HG02763 (cell line): ENCODE measurements at regions not wholly inside any gene's neighbourhood (a gene's known extent, or its start where the extent isn't known, plus 50 kb on each side); places are given as distances from the start of the nearest gene placed in this dataset.
"Not testable (repeated sequence)": the region's sequence is repeated elsewhere in the genome, so short reads cannot be mapped to it uniquely, and the experiment has no call there.

Experiments
- ATAC-seq: cut with Tn5 transposase; IDR thresholded peaks from one replicate; pipeline ENCODE4 v1.9.1; 2021; ENCODE audit warnings: mild to moderate bottlenecking, moderate library complexity; ENCODE audit not compliant: unreplicated experiment

- ATAC-seq = no peak
These were observed 824.4 kb downstream of the MTRR start for GRCh38 chr5:8693341-8693844.

- ATAC-seq = no peak
These were observed 825.6 kb downstream of the MTRR start for GRCh38 chr5:8694545-8694944.

- no peak for ATAC-seq
These were observed 827.2 kb downstream of the MTRR start for GRCh38 chr5:8695902-8696845.

GRCh38 chr5:8700222-8700621, 831.3 kb downstream of the MTRR start:
- ATAC-seq = no peak

- no peak for ATAC-seq
These were observed 831.7 kb downstream of the MTRR start for GRCh38 chr5:8700671-8701070.

GRCh38 chr5:8701251-8701650, 832.3 kb downstream of the MTRR start:
- ATAC-seq = no peak

- ATAC-seq = no peak
These were observed 835.4 kb downstream of the SEMA5A start for GRCh38 chr5:8710426-8710930.

- no peak for ATAC-seq
These were observed 831.7 kb downstream of the SEMA5A start for GRCh38 chr5:8714198-8714597.

- ATAC-seq = no peak
These were observed 831.0 kb downstream of the SEMA5A start for GRCh38 chr5:8714861-8715260.

GRCh38 chr5:8719796-8720195, 826.1 kb downstream of the SEMA5A start:
- no peak for ATAC-seq

- no peak for ATAC-seq
These were observed 825.4 kb downstream of the SEMA5A start for GRCh38 chr5:8720506-8720905.

- no peak for ATAC-seq
These were observed 824.3 kb downstream of the SEMA5A start for GRCh38 chr5:8721536-8721935.

GRCh38 chr5:8726383-8727036, 819.4 kb downstream of the SEMA5A start:
- no peak for ATAC-seq

GRCh38 chr5:8727396-8727795, 818.5 kb downstream of the SEMA5A start:
- no peak for ATAC-seq

- ATAC-seq = no peak
These were observed 816.4 kb downstream of the SEMA5A start for GRCh38 chr5:8729437-8729836.

GRCh38 chr5:8730194-8730593, 815.7 kb downstream of the SEMA5A start:
- no peak for ATAC-seq

- ATAC-seq = not testable (repeated sequence)
These were observed 814.8 kb downstream of the SEMA5A start for GRCh38 chr5:8731110-8731509.

- ATAC-seq = no peak
These were observed 805.3 kb downstream of the SEMA5A start for GRCh38 chr5:8740595-8740994.

GRCh38 chr5:8749556-8749955, 796.3 kb downstream of the SEMA5A start:
- ATAC-seq = no peak

GRCh38 chr5:8750100-8750499, 795.8 kb downstream of the SEMA5A start:
- ATAC-seq = no peak

GRCh38 chr5:8751971-8752370, 793.9 kb downstream of the SEMA5A start:
- ATAC-seq = no peak

GRCh38 chr5:8752595-8752994, 793.3 kb downstream of the SEMA5A start:
- ATAC-seq = no peak
